Daoy (cell line): ENCODE measurements at regions not wholly inside any gene's neighbourhood (a gene's known extent, or its start where the extent isn't known, plus 50 kb on each side); places are given as distances from the start of the nearest gene placed in this dataset.

Experiments used
- DNase-seq: peaks from one replicate; pipeline ENCODE4 v3.0.0-alpha.2; 2015; ENCODE audit warnings: low read depth

- DNase-seq = no peak
Measured at GRCh38 chr13:99055281-99055680, 77.4 kb upstream of the DOCK9 start.

- no peak for DNase-seq
Measured at GRCh38 chr13:99055735-99056134, 77.9 kb upstream of the DOCK9 start.

- no peak for DNase-seq
Measured at GRCh38 chr13:99056381-99057014, 78.6 kb upstream of the DOCK9 start.

- DNase-seq = no peak
Measured at GRCh38 chr13:99057310-99057975, 79.6 kb upstream of the DOCK9 start.

GRCh38 chr13:99058527-99059495 is 80.9 kb upstream of the DOCK9 start:
- DNase-seq = no peak

- no peak for DNase-seq
Measured at GRCh38 chr13:99059498-99060075, 81.7 kb upstream of the DOCK9 start.

GRCh38 chr13:99061411-99061810 is 83.5 kb upstream of the DOCK9 start:
- no peak for DNase-seq

GRCh38 chr13:99062593-99062992 is 84.7 kb upstream of the DOCK9 start:
- DNase-seq = peak; percentile 59

- DNase-seq = no peak
Measured at GRCh38 chr13:99063178-99063577, 85.3 kb upstream of the DOCK9 start.

- DNase-seq = no peak
Measured at GRCh38 chr13:99063952-99064351, 86.1 kb upstream of the DOCK9 start.

GRCh38 chr13:99064624-99065234 is 86.9 kb upstream of the DOCK9 start:
- no peak for DNase-seq

GRCh38 chr13:99065235-99066015 is 87.6 kb upstream of the DOCK9 start:
- no peak for DNase-seq

- DNase-seq = no peak
Measured at GRCh38 chr13:99066219-99066618, 88.4 kb upstream of the DOCK9 start.

- no peak for DNase-seq
Measured at GRCh38 chr13:99067159-99067985, 89.5 kb upstream of the DOCK9 start.

GRCh38 chr13:99071211-99071610 is 93.3 kb upstream of the DOCK9 start:
- DNase-seq = no peak

- DNase-seq = no peak
Measured at GRCh38 chr13:99071666-99072065, 93.8 kb upstream of the DOCK9 start.

GRCh38 chr13:99072356-99072755 is 94.5 kb upstream of the DOCK9 start:
- no peak for DNase-seq

GRCh38 chr13:99072941-99073340 is 95.1 kb upstream of the DOCK9 start:
- DNase-seq = no peak

- no peak for DNase-seq
Measured at GRCh38 chr13:99074693-99075092, 96.8 kb upstream of the DOCK9 start.
